Activated naive CD8-positive, alpha-beta T cell (primary cell): ENCODE measurements at regions not wholly inside any gene's neighbourhood (a gene's known extent, or its start where the extent isn't known, plus 50 kb on each side); places are given as distances from the start of the nearest gene placed in this dataset.
"Not testable (repeated sequence)": the region's sequence is repeated elsewhere in the genome, so short reads cannot be mapped to it uniquely, and the experiment has no call there.

Experiments
- H3K27ac Mint-ChIP-seq: one replicate; pipeline ENCODE4 v1.8.0; 2021; ENCODE audit warnings: mixed read lengths
- H3K27me3 Mint-ChIP-seq: one replicate; pipeline ENCODE4 v1.8.0; 2021; ENCODE audit warnings: mixed read lengths
- H3K36me3 Mint-ChIP-seq: one replicate; pipeline ENCODE4 v1.8.0; 2021; ENCODE audit warnings: mixed read lengths
- H3K4me1 Mint-ChIP-seq: one replicate; pipeline ENCODE4 v1.8.0; 2021; ENCODE audit warnings: low read depth, mixed read lengths
- H3K4me3 Mint-ChIP-seq: one replicate; pipeline ENCODE4 v1.8.0; 2021; ENCODE audit warnings: mild to moderate bottlenecking, mixed read lengths
- H3K9me3 Mint-ChIP-seq: one replicate; pipeline ENCODE4 v1.8.0; 2021; ENCODE audit warnings: low read depth, mixed read lengths

DNA sequence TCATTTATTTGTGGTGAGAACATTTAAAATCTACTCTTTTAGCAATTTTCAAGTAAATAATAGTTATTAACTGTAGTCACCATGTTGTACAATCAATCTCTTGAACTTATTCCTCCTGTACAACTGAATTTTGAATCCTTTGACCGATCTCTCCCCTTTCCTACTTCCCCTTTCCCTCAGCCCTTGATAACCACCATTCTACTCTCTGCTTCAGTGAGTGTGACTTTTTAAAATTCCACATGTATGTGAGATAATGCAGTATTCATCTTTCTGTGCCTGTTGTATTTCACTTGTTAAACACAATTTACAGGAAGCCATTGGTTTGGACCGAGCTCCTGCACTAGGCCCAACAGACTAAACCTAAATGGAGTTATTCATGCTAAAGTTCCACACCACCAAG is 458.9 kb upstream of the PDE3A start:
- Mint-ChIP-seq H3K9me3 (no peaks in the 10 kb centered on the region), H3K27ac (no peak overlapping the region), H3K4me3 (no peak overlapping the region), H3K36me3 (no peaks in the 10 kb centered on the region), H3K27me3 (peaks cover 3% of the 10 kb centered on the region), H3K4me1 (peaks cover 3% of the 10 kb centered on the region)

DNA sequence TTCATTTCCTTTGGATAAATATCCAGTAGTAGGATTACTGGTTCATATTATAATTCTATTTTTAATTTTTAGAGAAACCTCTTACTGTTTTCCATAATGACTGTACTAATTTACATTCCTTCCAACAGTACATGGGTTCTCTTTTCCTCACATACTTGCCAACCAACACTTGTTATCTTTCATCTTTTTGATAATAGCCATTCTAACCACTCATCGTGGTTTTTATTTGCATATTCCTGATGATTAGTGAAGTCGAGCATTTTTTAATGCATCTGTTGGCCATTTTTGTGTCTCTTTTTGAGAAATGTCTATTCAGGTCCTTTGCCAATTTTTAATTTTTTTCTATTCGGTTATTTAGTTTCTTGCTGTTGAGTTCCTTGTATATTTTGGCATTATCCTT is 457.7 kb upstream of the PDE3A start:
- Mint-ChIP-seq H3K9me3 (no peaks in the 10 kb centered on the region), H3K4me1 (peaks cover 3% of the 10 kb centered on the region), H3K27ac (no peak overlapping the region), H3K4me3 (no peak overlapping the region), H3K27me3 (peaks cover 4% of the 10 kb centered on the region), H3K36me3 (no peaks in the 10 kb centered on the region)

DNA sequence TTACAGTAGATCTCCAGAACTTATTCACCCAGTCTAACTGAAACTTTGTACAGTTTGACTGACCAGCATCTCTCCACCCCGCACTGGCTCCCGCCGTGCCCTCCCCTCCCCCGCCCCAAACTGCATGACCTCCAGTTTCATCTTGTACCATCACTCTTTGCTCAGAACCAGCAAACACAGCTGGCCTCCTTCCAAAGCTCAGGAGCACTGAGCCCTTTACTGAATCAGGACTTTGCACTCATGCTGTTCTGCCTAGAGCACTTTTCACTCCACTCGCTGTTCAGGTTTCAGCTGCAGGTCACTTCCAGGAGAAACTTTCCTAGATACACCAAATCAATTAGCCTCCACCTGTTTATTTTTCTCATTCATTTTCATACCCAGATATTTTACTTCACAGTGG is 455.3 kb upstream of the PDE3A start:
- Mint-ChIP-seq H3K4me1 (peaks cover 3% of the 10 kb centered on the region), H3K4me3 (no peak overlapping the region)

DNA sequence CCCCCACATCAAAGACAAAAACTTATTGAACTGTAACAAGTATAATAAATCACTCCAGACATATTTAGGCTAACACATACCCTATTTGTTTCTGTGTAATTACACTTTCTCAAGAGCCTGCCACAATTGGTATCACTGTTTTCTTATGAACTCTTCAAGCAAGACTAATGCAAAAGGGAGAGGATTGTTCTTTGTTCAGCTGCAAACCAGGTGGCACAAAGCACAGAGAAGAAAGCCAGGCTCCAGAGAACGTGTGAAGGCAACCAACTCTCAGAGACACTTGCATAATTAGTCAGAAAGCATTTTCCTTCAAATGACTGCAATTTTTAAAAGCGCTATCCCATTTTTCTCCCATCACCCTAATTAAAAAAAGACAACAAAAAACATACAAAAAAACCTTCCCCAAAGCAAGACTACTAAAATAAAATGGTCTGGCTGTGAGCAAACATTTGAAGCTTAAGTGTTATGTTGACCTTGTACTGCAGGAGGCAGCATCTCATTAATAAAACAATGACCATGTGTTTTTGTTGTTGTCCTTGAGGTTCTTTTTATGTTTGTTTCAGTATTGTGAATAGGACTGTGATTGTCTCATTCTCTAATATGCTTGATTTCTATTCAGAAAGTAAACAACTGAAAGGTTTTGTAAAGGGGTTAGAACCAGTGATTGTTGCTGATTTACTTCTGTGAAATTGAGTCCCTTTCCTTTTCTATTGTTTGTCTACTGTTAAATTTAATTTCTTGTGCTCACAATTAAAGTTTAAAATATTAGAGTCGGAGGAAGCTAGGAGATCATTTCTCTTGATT is 452.7 kb upstream of the PDE3A start:
- H3K9me3 Mint-ChIP-seq: no peaks in the 10 kb centered on the region
- peaks cover 4% of the 10 kb centered on the region for H3K27me3 Mint-ChIP-seq
- no peaks in the 10 kb centered on the region for H3K36me3 Mint-ChIP-seq
- no peak overlapping the region for H3K4me3 Mint-ChIP-seq
- no peak overlapping the region for H3K27ac Mint-ChIP-seq
- no peaks in the 10 kb centered on the region for H3K4me1 Mint-ChIP-seq

More for the DNA sequence above, 455.3 kb upstream of the PDE3A start:
- Mint-ChIP-seq H3K27me3 (peaks cover 4% of the 10 kb centered on the region), H3K9me3 (no peaks in the 10 kb centered on the region), H3K27ac (no peak overlapping the region), H3K36me3 (no peaks in the 10 kb centered on the region)

DNA sequence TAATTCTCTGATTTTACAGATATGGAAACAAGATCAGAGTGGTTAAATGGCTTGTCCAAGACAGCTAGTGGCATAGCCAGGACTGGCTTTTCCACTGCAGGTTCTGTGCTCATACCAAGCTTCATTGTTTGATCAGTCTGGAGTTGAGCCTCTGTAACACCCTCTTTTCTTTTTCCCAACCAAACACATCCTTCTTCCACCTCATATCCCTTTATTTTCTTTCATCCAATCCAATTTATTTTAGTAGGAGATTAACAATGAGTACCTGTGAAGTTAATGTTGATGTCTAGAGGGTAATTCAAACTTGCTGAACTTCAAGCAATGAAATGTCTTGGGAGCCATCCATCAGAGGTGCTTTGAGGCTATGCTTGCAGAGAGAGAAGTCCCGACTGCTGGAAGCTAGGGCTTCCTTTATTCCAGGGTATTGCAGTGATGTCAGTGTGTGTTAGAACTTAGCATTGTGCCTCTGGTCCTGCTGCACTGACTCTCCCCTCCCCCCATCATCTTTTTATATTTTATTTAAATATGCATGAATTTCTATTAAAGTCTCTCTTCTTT is 452.1 kb upstream of the PDE3A start:
- H3K27me3 Mint-ChIP-seq: peaks cover 4% of the 10 kb centered on the region
- no peaks in the 10 kb centered on the region for H3K4me1 Mint-ChIP-seq
- no peaks in the 10 kb centered on the region for H3K36me3 Mint-ChIP-seq
- no peak overlapping the region for H3K4me3 Mint-ChIP-seq
- H3K9me3 Mint-ChIP-seq: no peaks in the 10 kb centered on the region
- H3K27ac Mint-ChIP-seq: no peak overlapping the region

DNA sequence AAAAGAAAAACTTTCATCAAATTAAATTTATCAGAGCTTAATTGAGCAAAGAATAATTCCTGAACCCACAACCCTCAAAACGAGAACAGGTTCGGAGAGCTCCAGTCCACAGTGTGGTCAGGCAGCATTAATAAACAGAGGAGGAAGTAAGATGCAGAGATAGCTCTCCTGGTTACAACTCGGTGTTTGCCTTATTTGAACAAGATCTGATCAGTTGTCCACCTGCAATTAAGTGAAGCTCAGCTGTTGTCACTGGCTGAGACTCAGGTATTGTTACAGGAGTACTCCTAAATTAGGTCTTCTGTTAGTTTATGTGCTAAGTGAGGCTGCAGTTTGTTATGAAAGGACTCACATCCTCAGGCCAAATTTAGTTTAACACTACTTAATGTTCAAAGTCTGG is 451.4 kb upstream of the PDE3A start:
- Mint-ChIP-seq H3K27me3 (peaks cover 4% of the 10 kb centered on the region), H3K27ac (no peak overlapping the region), H3K36me3 (no peaks in the 10 kb centered on the region), H3K4me1 (no peaks in the 10 kb centered on the region), H3K9me3 (no peaks in the 10 kb centered on the region), H3K4me3 (no peak overlapping the region)

DNA sequence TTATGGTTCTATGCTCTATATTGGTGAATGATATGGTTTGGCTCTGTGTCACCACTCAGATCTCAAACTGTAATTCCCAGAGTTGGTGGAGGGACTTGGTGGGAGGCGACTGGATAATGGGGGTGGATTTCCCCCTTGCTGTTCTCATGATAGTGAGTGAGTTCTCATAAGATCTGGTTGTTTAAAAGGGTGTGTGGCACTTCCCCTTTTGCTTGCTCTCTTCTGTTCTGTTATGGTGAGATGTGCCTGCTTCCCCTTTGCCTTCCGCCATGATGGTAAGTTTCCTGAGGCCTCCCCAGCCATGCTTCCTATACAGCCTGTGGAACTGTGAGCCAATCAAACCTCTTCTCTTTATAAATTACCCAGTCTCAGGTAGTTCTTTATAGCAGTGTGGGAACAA is 446.6 kb upstream of the PDE3A start:
- not testable (repeated sequence) for H3K27me3 Mint-ChIP-seq, H3K9me3 Mint-ChIP-seq, H3K4me3 Mint-ChIP-seq, H3K4me1 Mint-ChIP-seq, H3K27ac Mint-ChIP-seq, H3K36me3 Mint-ChIP-seq

DNA sequence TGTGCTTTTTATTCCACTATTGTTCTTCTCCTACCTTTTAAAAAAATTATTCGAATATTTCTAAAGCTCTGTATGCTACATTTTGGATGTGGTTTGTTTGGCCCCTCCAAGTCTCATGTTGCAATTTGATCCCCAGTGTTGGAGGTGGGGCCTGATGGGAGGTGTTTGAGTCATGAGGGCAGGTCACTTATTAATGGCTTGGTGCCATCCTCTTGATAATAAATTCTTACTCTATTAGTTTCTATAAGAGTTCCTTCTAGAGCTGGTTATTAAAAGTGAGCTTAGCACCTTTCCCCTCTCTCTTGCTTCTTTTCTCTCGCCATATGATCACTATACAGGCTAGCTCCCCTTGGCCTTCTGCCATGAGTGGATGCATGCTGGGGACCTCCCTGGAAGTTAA is 445.6 kb upstream of the PDE3A start:
- Mint-ChIP-seq H3K27me3 (no peaks in the 10 kb centered on the region), H3K4me1 (no peaks in the 10 kb centered on the region), H3K36me3 (no peaks in the 10 kb centered on the region), H3K9me3 (no peaks in the 10 kb centered on the region), H3K27ac (no peak overlapping the region), H3K4me3 (no peak overlapping the region)

DNA sequence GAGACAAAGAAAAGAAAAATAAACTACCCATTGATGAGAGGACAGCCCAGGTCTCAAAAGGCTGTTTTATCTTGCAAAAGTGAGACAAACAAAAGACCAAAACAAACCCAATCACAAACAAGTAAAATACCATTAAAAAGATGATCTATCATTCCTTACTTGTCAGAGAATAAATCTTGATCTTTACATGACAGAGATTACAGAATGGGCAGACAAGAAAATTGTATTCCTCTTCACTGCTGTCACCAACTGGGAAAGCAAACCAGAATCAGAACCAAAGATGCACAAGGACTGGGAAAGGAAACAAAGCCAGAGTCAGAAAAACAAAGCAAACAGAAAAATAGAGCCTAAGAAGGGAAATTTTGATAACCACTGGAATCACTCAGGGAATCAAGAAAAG is 444.0 kb upstream of the PDE3A start:
- no peak overlapping the region for H3K27ac Mint-ChIP-seq
- H3K36me3 Mint-ChIP-seq: no peaks in the 10 kb centered on the region
- H3K4me3 Mint-ChIP-seq: no peak overlapping the region
- no peaks in the 10 kb centered on the region for H3K4me1 Mint-ChIP-seq
- H3K9me3 Mint-ChIP-seq: no peaks in the 10 kb centered on the region
- no peaks in the 10 kb centered on the region for H3K27me3 Mint-ChIP-seq

DNA sequence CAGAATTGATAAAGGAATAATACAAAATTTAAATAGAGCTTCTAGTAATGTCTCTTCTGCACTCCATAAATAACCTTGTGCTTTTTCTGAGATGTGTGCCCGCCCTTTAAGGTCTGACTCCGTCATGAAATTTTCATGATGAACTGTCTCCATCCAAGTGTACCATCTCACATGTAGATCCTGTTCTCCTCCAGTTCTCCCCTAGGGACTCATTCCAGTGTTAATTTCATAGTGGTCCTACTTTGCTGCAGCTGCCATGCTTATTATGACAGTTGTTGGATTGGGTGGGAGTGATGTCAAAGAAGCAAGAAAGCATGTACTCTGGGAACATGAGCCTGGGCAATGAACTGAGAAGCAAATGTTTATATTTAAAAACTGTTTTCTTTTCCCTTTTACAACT is 442.5 kb upstream of the PDE3A start:
- no peaks in the 10 kb centered on the region for H3K36me3 Mint-ChIP-seq
- H3K4me1 Mint-ChIP-seq: no peaks in the 10 kb centered on the region
- no peaks in the 10 kb centered on the region for H3K9me3 Mint-ChIP-seq
- peaks cover under 1% of the 10 kb centered on the region for H3K27me3 Mint-ChIP-seq
- H3K4me3 Mint-ChIP-seq: no peak overlapping the region
- no peak overlapping the region for H3K27ac Mint-ChIP-seq

DNA sequence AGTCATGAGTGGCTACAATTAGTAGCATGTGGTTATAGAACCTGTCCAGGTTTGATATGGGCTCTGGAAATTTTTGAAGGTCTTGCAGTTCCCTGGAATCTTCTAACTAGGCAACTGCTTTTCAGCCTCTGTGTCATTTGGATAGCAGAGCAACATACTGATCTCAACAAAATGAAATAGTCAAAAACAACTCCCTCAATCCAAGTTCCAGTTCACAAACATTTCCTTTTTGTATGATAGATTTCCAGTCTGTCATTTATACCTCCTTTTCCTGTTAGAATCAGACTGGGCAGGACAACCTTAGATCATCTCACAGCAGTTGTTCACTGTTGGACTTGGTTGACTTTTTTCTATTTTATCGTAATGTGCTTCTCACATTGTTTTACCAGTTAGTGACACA is 442.1 kb upstream of the PDE3A start:
- no peak overlapping the region for H3K27ac Mint-ChIP-seq
- H3K36me3 Mint-ChIP-seq: no peaks in the 10 kb centered on the region
- no peaks in the 10 kb centered on the region for H3K4me1 Mint-ChIP-seq
- H3K27me3 Mint-ChIP-seq: peaks cover 2% of the 10 kb centered on the region
- H3K4me3 Mint-ChIP-seq: no peak overlapping the region
- no peaks in the 10 kb centered on the region for H3K9me3 Mint-ChIP-seq

DNA sequence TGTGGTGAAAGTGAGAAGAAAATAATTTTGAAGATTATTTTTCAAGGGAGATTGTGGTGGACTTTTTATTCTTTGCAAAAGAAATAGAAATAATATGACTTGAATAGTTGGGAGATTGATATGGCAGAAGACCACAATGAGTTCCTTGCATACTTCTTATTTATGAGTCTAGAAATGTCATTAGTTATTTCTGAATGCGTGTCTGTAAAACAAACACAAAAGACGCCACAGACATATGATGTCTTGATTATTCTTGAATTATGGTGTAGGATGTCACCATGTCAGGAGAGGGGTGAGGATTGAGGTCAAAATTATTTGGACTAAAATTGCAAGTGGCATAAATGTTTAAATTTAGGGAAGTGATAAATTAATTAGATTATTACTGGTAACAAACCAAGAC is 440.7 kb upstream of the PDE3A start:
- H3K4me3 Mint-ChIP-seq: no peak overlapping the region
- no peaks in the 10 kb centered on the region for H3K36me3 Mint-ChIP-seq
- H3K9me3 Mint-ChIP-seq: no peaks in the 10 kb centered on the region
- H3K27me3 Mint-ChIP-seq: peaks cover 2% of the 10 kb centered on the region
- H3K4me1 Mint-ChIP-seq: no peaks in the 10 kb centered on the region
- H3K27ac Mint-ChIP-seq: no peak overlapping the region

DNA sequence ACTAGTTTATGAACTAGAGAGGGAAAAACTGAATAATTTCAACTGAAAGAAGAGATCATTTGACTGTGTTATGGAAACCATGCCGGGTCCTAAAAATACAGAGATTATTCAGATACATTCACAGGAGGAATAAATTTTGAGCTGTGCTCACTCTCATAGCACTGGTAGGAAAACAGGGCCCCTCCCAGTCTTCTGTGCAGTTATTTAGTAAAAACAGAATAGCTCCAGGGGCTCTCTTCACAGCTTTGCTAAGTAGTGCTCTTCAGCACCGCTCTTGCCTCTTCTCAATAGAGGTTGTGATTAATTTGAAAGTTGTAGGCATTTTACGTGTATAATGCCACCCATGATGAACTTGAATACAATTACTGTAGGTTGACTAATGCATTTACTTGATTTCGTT is 435.9 kb upstream of the PDE3A start:
- H3K36me3 Mint-ChIP-seq: no peaks in the 10 kb centered on the region
- H3K4me3 Mint-ChIP-seq: no peak overlapping the region
- peaks cover 4% of the 10 kb centered on the region for H3K27me3 Mint-ChIP-seq
- no peaks in the 10 kb centered on the region for H3K9me3 Mint-ChIP-seq
- H3K4me1 Mint-ChIP-seq: no peaks in the 10 kb centered on the region
- no peak overlapping the region for H3K27ac Mint-ChIP-seq

DNA sequence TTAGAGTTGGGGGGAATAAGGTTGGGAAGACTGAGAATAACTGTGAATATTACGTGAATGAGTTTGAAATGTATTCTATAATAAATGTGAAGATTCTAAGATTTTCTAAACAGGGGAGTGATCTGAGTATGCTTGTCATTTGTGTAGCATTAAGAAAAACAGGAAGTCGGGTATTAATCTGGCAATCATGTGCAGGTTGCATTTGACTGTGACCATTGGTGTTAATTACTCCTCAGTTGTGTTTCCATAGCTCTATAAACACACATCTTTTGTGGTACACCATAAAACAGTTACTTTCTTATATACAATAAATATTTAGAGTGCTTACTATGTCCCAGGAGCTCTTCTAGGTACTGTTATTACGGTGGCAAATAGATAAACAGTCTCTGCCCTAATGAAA is 434.4 kb upstream of the PDE3A start:
- Mint-ChIP-seq H3K4me1 (no peaks in the 10 kb centered on the region), H3K27ac (no peak overlapping the region), H3K36me3 (no peaks in the 10 kb centered on the region), H3K27me3 (peaks cover 4% of the 10 kb centered on the region), H3K9me3 (no peaks in the 10 kb centered on the region), H3K4me3 (no peak overlapping the region)

DNA sequence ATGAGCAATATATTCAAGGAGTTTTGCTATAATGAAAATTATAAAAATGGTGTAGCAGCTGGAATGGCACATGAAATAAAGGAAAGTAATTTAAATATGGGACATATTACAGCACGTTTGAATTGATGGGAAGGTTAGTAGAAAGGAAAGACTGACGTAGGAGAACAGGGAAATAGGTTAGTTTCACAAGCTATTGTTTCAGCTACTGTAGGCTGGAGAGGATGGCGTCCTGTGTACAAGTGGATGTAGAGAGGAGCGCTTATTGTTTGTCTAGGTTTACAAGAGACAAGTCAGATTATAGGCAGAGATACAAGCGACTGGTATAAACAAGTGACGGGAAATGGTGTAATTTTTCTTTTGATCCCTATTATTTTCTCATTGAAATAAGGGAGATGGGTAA is 431.2 kb upstream of the PDE3A start:
- H3K9me3 Mint-ChIP-seq: no peaks in the 10 kb centered on the region
- no peaks in the 10 kb centered on the region for H3K36me3 Mint-ChIP-seq
- H3K4me1 Mint-ChIP-seq: no peaks in the 10 kb centered on the region
- no peak overlapping the region for H3K27ac Mint-ChIP-seq
- H3K4me3 Mint-ChIP-seq: no peak overlapping the region
- peaks cover 2% of the 10 kb centered on the region for H3K27me3 Mint-ChIP-seq

DNA sequence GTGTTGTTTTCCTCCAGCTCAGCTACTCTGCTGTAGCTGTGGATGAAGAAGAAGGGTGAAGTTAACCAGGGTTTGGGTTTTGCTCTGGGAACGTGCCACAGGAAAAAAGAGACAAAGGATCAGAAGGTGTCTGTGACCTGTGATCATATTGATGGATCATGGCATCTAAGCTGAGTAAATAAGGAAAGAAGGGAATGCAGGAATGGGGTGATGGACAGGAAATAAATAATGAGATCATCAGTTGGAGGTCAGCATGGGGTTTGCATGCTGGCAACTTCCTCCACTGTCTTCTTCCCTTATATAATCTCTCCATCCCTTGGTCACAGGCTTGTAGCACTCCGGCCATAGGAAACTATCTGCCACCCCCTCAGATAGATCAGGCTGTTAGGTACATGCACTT is 430.3 kb upstream of the PDE3A start:
- no peaks in the 10 kb centered on the region for H3K4me1 Mint-ChIP-seq
- peaks cover 2% of the 10 kb centered on the region for H3K27me3 Mint-ChIP-seq
- no peaks in the 10 kb centered on the region for H3K9me3 Mint-ChIP-seq
- no peak overlapping the region for H3K27ac Mint-ChIP-seq
- H3K4me3 Mint-ChIP-seq: no peak overlapping the region
- no peaks in the 10 kb centered on the region for H3K36me3 Mint-ChIP-seq
